ENCODE measurements at regions not wholly inside any gene's neighbourhood (a gene's known extent, or its start where the extent isn't known, plus 50 kb on each side); places are given as distances from the start of the nearest gene placed in this dataset.

DNA sequence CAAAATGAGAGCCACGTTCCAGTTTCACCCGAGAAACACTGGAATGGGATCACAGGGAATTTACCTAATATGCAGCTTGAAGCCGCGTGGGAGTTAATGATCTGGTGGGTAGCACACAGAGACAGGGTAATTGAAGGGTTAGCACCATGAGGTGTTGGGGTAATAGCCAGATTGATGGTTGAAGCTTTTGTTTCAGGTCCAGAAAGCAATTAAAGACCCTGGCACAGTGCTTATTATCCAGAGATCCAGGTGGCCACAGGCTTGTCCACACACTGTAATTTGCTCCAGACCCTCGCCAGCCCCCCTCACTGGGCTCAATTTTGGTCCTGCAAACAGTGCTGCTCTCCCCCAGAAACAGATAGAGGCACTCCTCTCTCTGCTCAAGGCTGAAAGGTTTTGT is 282.5 kb upstream of the ISX start:
- TF ChIP-seq, protein P1, sequence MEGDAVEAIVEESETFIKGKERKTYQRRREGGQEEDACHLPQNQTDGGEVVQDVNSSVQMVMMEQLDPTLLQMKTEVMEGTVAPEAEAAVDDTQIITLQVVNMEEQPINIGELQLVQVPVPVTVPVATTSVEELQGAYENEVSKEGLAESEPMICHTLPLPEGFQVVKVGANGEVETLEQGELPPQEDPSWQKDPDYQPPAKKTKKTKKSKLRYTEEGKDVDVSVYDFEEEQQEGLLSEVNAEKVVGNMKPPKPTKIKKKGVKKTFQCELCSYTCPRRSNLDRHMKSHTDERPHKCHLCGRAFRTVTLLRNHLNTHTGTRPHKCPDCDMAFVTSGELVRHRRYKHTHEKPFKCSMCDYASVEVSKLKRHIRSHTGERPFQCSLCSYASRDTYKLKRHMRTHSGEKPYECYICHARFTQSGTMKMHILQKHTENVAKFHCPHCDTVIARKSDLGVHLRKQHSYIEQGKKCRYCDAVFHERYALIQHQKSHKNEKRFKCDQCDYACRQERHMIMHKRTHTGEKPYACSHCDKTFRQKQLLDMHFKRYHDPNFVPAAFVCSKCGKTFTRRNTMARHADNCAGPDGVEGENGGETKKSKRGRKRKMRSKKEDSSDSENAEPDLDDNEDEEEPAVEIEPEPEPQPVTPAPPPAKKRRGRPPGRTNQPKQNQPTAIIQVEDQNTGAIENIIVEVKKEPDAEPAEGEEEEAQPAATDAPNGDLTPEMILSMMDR (IDR thresholded peaks at IDR 0.05) = no peak
- no peak for TF ChIP-seq EZH2 (IDR thresholded peaks at IDR 0.05)
